RWPE1 (cell line): ENCODE measurements at regions not wholly inside any gene's neighbourhood (a gene's known extent, or its start where the extent isn't known, plus 50 kb on each side); places are given as distances from the start of the nearest gene placed in this dataset.

Experiments used
- CTCF ChIA-PET: fragments of 350-600 bp; sonication (Branson Sonifier 250); formaldehyde crosslinking; extraction: SDS; loops from one replicate; lab custom pipeline; 2021; lab: Yijun Ruan, JAX
- POLR2A ChIA-PET: fragments of 400-600 bp; formaldehyde crosslinking; extraction: SDS; loops from one replicate; lab custom pipeline; 2020; ENCODE audit warnings: antibody characterized with exemption; ENCODE audit not compliant: low non-redundant PET; lab: Yijun Ruan, JAX
- DNase-seq: peaks from one replicate; pipeline ENCODE4 v3.0.0; 2012; ENCODE audit warnings: low spot score
- H3K27ac ChIP-seq: fragments of 450-650 bp; 2 replicates; pipeline ENCODE4 v1.5.1; 2017
- CTCF ChIP-seq: fragments of 450-650 bp; conservative IDR thresholded peaks from 2 replicates; pipeline ENCODE4 v1.5.1; 2017; ENCODE audit warnings: low read depth, mild to moderate bottlenecking

- CTCF ChIA-PET = no interaction called here
These were observed 442.3 kb upstream of the MKI67 start for GRCh38 chr10:128568491-128568890.

GRCh38 chr10:128568990-128569945, 443.0 kb upstream of the MKI67 start:
- POLR2A ChIA-PET = no interaction called here
- TF ChIP-seq CTCF = no peak
- H3K27ac ChIP-seq = no peak overlapping the region
- DNase-seq = no peak
- CTCF ChIA-PET = interaction anchor here (0.6 to 0.7 kb wide), 2 partner anchors 350 to 1483 kb away, joined by 3 read pairs; no protein-coding TSS in a partner anchor

More at GRCh38 chr10:128568491-128568890, 442.3 kb upstream of the MKI67 start:
- POLR2A ChIA-PET = no interaction called here
- H3K27ac ChIP-seq = no peak overlapping the region
- DNase-seq = no peak
- TF ChIP-seq CTCF = no peak

GRCh38 chr10:128570319-128570995, 444.2 kb upstream of the MKI67 start:
- no peak overlapping the region for H3K27ac ChIP-seq
- CTCF ChIA-PET = interaction anchor here (0.6 kb wide), 1 partner anchor 352 kb away, joined by 3 read pairs; no protein-coding TSS in a partner anchor
- DNase-seq = no peak
- TF ChIP-seq CTCF = no peak
- POLR2A ChIA-PET = no interaction called here

- H3K27ac ChIP-seq = no peak overlapping the region
- no peak for TF ChIP-seq CTCF
- ChIA-PET CTCF (no interaction called here), POLR2A (no interaction called here)
- no peak for DNase-seq
These were observed 444.8 kb upstream of the MKI67 start for GRCh38 chr10:128571071-128571470.

GRCh38 chr10:128571745-128572144, 445.5 kb upstream of the MKI67 start:
- no peak for TF ChIP-seq CTCF
- no peak overlapping the region for H3K27ac ChIP-seq
- ChIA-PET POLR2A (no interaction called here), CTCF (interaction anchor here (0.6 kb wide), 1 partner anchor 82 kb away, joined by 3 read pairs; no protein-coding TSS in a partner anchor)
- DNase-seq = no peak

- CTCF ChIA-PET = no interaction called here
- POLR2A ChIA-PET = no interaction called here
- TF ChIP-seq CTCF = no peak
- DNase-seq = no peak
- no peak overlapping the region for H3K27ac ChIP-seq
These were observed 446.5 kb upstream of the MKI67 start for GRCh38 chr10:128572696-128573095.
